GM12878 (cell line): ENCODE measurements at regions not wholly inside any gene's neighbourhood (a gene's known extent, or its start where the extent isn't known, plus 50 kb on each side); places are given as distances from the start of the nearest gene placed in this dataset.
A peak's percentile ranks its signal among the peaks of the same experiment; 100 is the strongest.

Experiments
- ATAC-seq: fragments of 200-7000 bp; cut with Tn5 transposase; 3 replicates; pipeline ENCODE4 v1.9.1; 2020; ENCODE audit warnings: mild to moderate bottlenecking, moderate library complexity
- BruUV-seq: library from RNA; stranded (reverse); fragments of 400-500 nt; replicated peaks from 2 replicates; lab custom pipeline; 2021; lab: Mats Ljungman, UMichigan
- CTCF ChIA-PET: fragments of 300-600 bp; sonication (Branson Sonifier 250); formaldehyde crosslinking; extraction: SDS; loops from one replicate; lab custom pipeline; 2021; ENCODE audit warnings: inconsistent platforms; lab: Yijun Ruan, JAX
- POLR2A ChIA-PET: fragments of 350-600 bp; formaldehyde crosslinking; extraction: SDS; loops from one replicate; lab custom pipeline; 2021; ENCODE audit warnings: inconsistent platforms; lab: Charles Lee
- RAD21 ChIA-PET: fragments of 300-600 bp; sonication (Branson Sonifier 250); formaldehyde crosslinking; loops from one replicate; lab custom pipeline; 2023; ENCODE audit warnings: antibody characterized with exemption; ENCODE audit not compliant: unreplicated experiment; lab: Charles Lee
- SMC1A ChIA-PET: fragments of 300-600 bp; sonication (Branson Sonifier 250); formaldehyde crosslinking; loops from one replicate; lab custom pipeline; 2023; ENCODE audit not compliant: unreplicated experiment, uncharacterized antibody; lab: Charles Lee
- DNase-seq: peaks from one replicate; pipeline ENCODE4 v3.0.0-alpha.2; 2011; ENCODE audit warnings: low read depth, low spot score
- FAIRE-seq: peaks from 3 replicates; lab custom pipeline; 2011; peaks lifted over from hg19 to GRCh38; lab: Jason Lieb, UNC
- H2AFZ ChIP-seq: 2 replicates; pipeline ENCODE4 v1.6.0; 2011; ENCODE audit warnings: low read depth, low read length, control low read depth; ENCODE audit not compliant: control insufficient read depth
- H3K27ac ChIP-seq: 2 replicates; pipeline ENCODE4 v1.5.1; 2011; ENCODE audit warnings: control low read depth; ENCODE audit not compliant: control insufficient read depth, insufficient read depth
- H3K27me3 ChIP-seq, 2 experiments: replicated peaks in 1 of 2; 2 replicates each; pipeline versions ENCODE4 v1.6.0 to v1.6.1; 2011; ENCODE audit warnings: low read length in 1 of 2; ENCODE audit not compliant: control insufficient read depth in 2 of 2, insufficient read depth in 2 of 2
- H3K36me3 ChIP-seq, 2 experiments: 2 replicates each; pipeline ENCODE4 v1.5.1; 2011; ENCODE audit warnings: low read length in 1 of 2; ENCODE audit not compliant: control insufficient read depth in 2 of 2, insufficient read depth in 2 of 2
- H3K4me1 ChIP-seq: 2 replicates; pipeline ENCODE4 v1.6.1; 2011; ENCODE audit warnings: mild to moderate bottlenecking, low read length, moderate library complexity, mixed read lengths; ENCODE audit not compliant: control insufficient read depth, insufficient read depth
- H3K4me2 ChIP-seq: 2 replicates; pipeline ENCODE4 v1.6.0; 2011; ENCODE audit warnings: control low read depth; ENCODE audit not compliant: control insufficient read depth, insufficient read depth
- H3K4me3 ChIP-seq: fragments of 200-600 bp; sonication (generic); 2 replicates; pipeline ENCODE4 v1.5.1; 2016
- H3K79me2 ChIP-seq: 2 replicates; pipeline ENCODE4 v1.6.0; 2011; ENCODE audit warnings: low read length; ENCODE audit not compliant: control insufficient read depth, insufficient read depth
- H3K9ac ChIP-seq: 2 replicates; pipeline ENCODE4 v1.8.0; 2011; ENCODE audit warnings: low read length, control low read depth, mixed read lengths; ENCODE audit not compliant: control insufficient read depth, insufficient read depth
- H3K9me3 ChIP-seq: replicated peaks from 3 replicates; pipeline ENCODE4 v1.5.1; 2011; ENCODE audit warnings: mild to moderate bottlenecking, low read length; ENCODE audit not compliant: control insufficient read depth, insufficient read depth
- H4K20me1 ChIP-seq: 2 replicates; pipeline ENCODE4 v1.6.0; 2011; ENCODE audit not compliant: control insufficient read depth, insufficient read depth
- EGR1 ChIP-seq, 2 experiments: IDR thresholded peaks; 1 replicate in 1 of 2; 2 replicates in 1 of 2; pipeline ENCODE4 v1.6.1; 2011 to 2012; ENCODE audit warnings: low read depth in 2 of 2, low read length in 2 of 2, borderline replicate concordance in 1 of 2, mild to moderate bottlenecking in 1 of 2, moderate library complexity in 1 of 2
- FOS ChIP-seq: IDR thresholded peaks from 3 replicates; pipeline ENCODE4 v1.6.1; 2011; ENCODE audit warnings: borderline replicate concordance; ENCODE audit not compliant: insufficient read length; ENCODE audit errors: extremely low read depth
- HCFC1 ChIP-seq: fragments of 150-350 bp; IDR thresholded peaks from 2 replicates; pipeline ENCODE4 v1.6.1; 2014; ENCODE audit warnings: low read length
- IKZF2 ChIP-seq, 2 experiments: fragments of 450-650 bp; IDR thresholded peaks; 2 replicates each; pipeline ENCODE4 v1.6.1; 2017; ENCODE audit warnings: mild to moderate bottlenecking in 2 of 2, moderate library complexity in 2 of 2
- IRF3 ChIP-seq: fragments of 450-650 bp; IDR thresholded peaks from 2 replicates; pipeline ENCODE4 v1.6.1; 2014; ENCODE audit warnings: mild to moderate bottlenecking
- LARP7 ChIP-seq: fragments of 450-650 bp; IDR thresholded peaks from 2 replicates; pipeline ENCODE4 v1.6.1; 2017; ENCODE audit warnings: mild to moderate bottlenecking
- MAX ChIP-seq: IDR thresholded peaks from 2 replicates; pipeline ENCODE4 v1.6.1; 2012; ENCODE audit warnings: low read depth, low read length, improper control_type of control experiment
- NBN ChIP-seq: fragments of 450-650 bp; IDR thresholded peaks from 2 replicates; pipeline ENCODE4 v1.6.1; 2016
- NKRF ChIP-seq: fragments of 450-650 bp; conservative IDR thresholded peaks from 2 replicates; pipeline ENCODE4 v1.6.1; 2017; ENCODE audit warnings: mild to moderate bottlenecking, moderate library complexity
- PAX8 ChIP-seq: fragments of 450-650 bp; IDR thresholded peaks from 2 replicates; pipeline ENCODE4 v1.6.1; 2017; ENCODE audit warnings: mild to moderate bottlenecking, moderate library complexity
- POU2F2 ChIP-seq: IDR thresholded peaks from 3 replicates; pipeline ENCODE4 v1.6.1; 2011; ENCODE audit warnings: low read depth, mild to moderate bottlenecking, low read length, borderline replicate concordance
- REST ChIP-seq: IDR thresholded peaks from 2 replicates; pipeline ENCODE4 v1.6.1; 2012; ENCODE audit warnings: mild to moderate bottlenecking, low read depth, low read length
- SP1 ChIP-seq: IDR thresholded peaks from one replicate; pipeline ENCODE4 v1.6.1; 2011; ENCODE audit warnings: low read depth, low read length
- SUZ12 ChIP-seq: fragments of 200-600 bp; sonication (generic); IDR thresholded peaks from one replicate; pipeline ENCODE4 v1.6.1; 2018; ENCODE audit warnings: antibody characterized with exemption, mild to moderate bottlenecking; ENCODE audit not compliant: unreplicated experiment
- TARDBP ChIP-seq: IDR thresholded peaks from 2 replicates; pipeline ENCODE4 v1.6.1; 2016; ENCODE audit warnings: borderline replicate concordance
- YY1 ChIP-seq: IDR thresholded peaks from 2 replicates; pipeline ENCODE4 v1.6.1; 2011; ENCODE audit warnings: low read depth, mild to moderate bottlenecking, low read length
- WGBS: methylation state at CpG from one replicate; pipeline ENCODE4 v1.1.6; 2016; ENCODE audit warnings: low lambda C conversion rate; ENCODE audit not compliant: insufficient replicate concordance, insufficient coverage; ENCODE audit errors: missing lambda C conversion rate; 5-methylcytosine and 5-hydroxymethylcytosine counted together
- in situ Hi-C: fragments of 300-500 bp; cut with MboI; formaldehyde crosslinking; loops from 9 replicates; pipeline ENCODE4 v1.14.3; 2018; ENCODE audit warnings: mixed read lengths
- intact Hi-C: fragments of 100-400 bp; cut with micrococcal nuclease; formaldehyde crosslinking; loops from one replicate; pipeline ENCODE4 v1.14.2; 2022; ENCODE audit not compliant: unreplicated experiment

GRCh38 chr7:155206318-155207020, 91.2 kb upstream of the INSIG1 start:
- Histone ChIP-seq H4K20me1 (no peaks in the 10 kb centered on the region), H3K27ac (peak overlapping the region; percentile 97), H2AFZ (peak overlapping the region; percentile 21), H3K9me3 (no peaks in the 10 kb centered on the region; the same call in 2 of the 3 replicates), H3K36me3 (no peaks in the 10 kb centered on the region), H3K4me2 (peak overlapping the region; percentile 90), H3K27me3 (no peaks in the 10 kb centered on the region), H3K4me1 (peaks cover 23% of the 10 kb centered on the region), H3K79me2 (no peaks in the 10 kb centered on the region), H3K4me3 (peak overlapping the region; percentile 76), H3K9ac (peak overlapping the region; percentile 84)
- ChIA-PET POLR2A (interaction anchor here (0.7 to 3.3 kb wide), 3 partner anchors 91 to 280 kb away, joined by 3 to 86 read pairs (median 9); partner anchors contain the start of genes INSIG1 and PAXIP1), SMC1A (interaction anchor here (1.0 to 2.4 kb wide), 6 partner anchors 10 to 279 kb away, joined by 4 to 12 read pairs (median 7); no protein-coding TSS in a partner anchor), CTCF (interaction anchor here (0.7 to 3.3 kb wide), 6 partner anchors 9 to 203 kb away, joined by 3 to 17 read pairs (median 3); partner anchors contain the start of genes INSIG1 and PAXIP1), RAD21 (interaction anchor here (1.6 to 3.0 kb wide), 4 partner anchors 92 to 278 kb away, joined by 8 to 25 read pairs (median 14); partner anchors contain the start of genes INSIG1 and PAXIP1)
- intact Hi-C loops (loop anchor here (5.0 to 10.0 kb wide), 8 partner anchors 76 to 548 kb away; partner anchors contain the start of genes PAXIP1 and RBM33), in situ Hi-C loops (loop anchor here (10.0 kb wide), 2 partner anchors 88 to 548 kb away; partner anchors contain the start of gene INSIG1)
- 4% methylated on average over 13 of the region's 20 CpGs for WGBS
- ATAC-seq (peak; percentile 71), DNase-seq (peak; percentile 80), FAIRE-seq (peak; percentile 47)
- no TSS peak for BruUV-seq
- TF ChIP-seq IKZF2 (IDR thresholded peaks at IDR 0.05) (peak; percentile 7 to 46; a peak in 1 of 4 replicates), SP1 (no peak), HCFC1 (no peak), REST (0 out of 2 replicates have a peak, but pooled peaks have one; percentile 9), NBN (no peak; the same call in none of the 2 replicates), YY1 (peak; percentile 80), TARDBP (0 out of 2 replicates have a peak, but pooled peaks have one; percentile 7), LARP7 (0 out of 2 replicates have a peak, but pooled peaks have one; percentile 19), IRF3 (no peak), POU2F2 (0 out of 3 replicates have a peak, but pooled peaks have one; percentile 0), SUZ12 (no peak), PAX8 (no peak), NKRF (no peak), EGR1 (IDR thresholded peaks at IDR 0.05; ENCODE audit: borderline replicate concordance in 1 of 2, low read depth in 2 of 2, low read length in 2 of 2) (peak in 1 of 2 experiments; percentile 85; a peak in 2 of 3 replicates), FOS (no peak), MAX (no peak)
